Amygdala (tissue), 56 donors: ENCODE measurements at regions not wholly inside any gene's neighbourhood (a gene's known extent, or its start where the extent isn't known, plus 50 kb on each side); places are given as distances from the start of the nearest gene placed in this dataset.

Experiments
- DNase-seq, 56 donors: peaks; one replicate each; lab custom pipeline; 2025; lab: John Stamatoyannopoulos, UW

DNA sequence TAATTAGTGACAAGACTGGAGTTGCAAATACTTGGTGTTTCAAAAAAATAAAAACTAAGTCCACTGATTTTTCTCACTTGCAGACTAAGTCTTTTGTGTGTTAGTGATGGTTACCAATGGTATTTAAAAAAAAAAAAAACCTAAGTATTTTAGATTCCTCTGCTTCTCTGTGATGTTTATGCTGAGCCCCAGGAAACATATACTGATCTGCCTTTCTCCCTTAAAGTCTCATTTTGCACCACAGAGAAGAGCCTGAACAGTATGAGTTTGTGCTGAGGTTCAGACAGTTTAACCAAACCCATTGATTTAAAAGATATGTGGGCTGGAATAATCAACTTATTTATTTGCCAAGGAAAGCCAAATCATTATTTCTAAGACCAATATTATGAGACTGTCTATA lies 1305.0 kb downstream of the PCDH18 start:
- no peak for DNase-seq

- DNase-seq, result no peak
Measured at GRCh38 chr4:136219592-136220125, 1312.6 kb downstream of the PCDH18 start.

- no peak for DNase-seq
Measured at GRCh38 chr4:136203199-136203598, 1329.1 kb downstream of the PCDH18 start.

- DNase-seq, result no peak
Measured at GRCh38 chr4:136198358-136198757, 1333.9 kb downstream of the PCDH18 start.

DNA sequence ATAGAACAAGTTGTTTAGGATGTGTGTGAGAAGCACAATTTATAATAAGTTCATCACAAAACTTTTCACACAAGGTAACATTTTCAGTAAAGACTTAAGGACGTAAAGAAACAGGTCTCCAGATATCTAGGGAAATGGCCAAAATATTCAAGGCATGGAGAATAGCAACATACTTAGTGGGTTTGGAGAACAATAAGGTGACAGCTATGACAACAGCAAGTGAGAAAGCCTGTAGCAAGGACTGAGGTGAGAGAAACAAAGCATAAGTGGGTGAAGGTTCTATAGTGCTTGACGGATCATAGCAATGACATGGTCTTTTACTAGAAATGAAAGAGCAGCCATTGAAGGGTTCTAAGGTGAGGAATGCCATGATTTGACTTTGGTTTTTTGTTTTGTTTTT lies 1337.3 kb downstream of the PCDH18 start:
- DNase-seq, result no peak

DNA sequence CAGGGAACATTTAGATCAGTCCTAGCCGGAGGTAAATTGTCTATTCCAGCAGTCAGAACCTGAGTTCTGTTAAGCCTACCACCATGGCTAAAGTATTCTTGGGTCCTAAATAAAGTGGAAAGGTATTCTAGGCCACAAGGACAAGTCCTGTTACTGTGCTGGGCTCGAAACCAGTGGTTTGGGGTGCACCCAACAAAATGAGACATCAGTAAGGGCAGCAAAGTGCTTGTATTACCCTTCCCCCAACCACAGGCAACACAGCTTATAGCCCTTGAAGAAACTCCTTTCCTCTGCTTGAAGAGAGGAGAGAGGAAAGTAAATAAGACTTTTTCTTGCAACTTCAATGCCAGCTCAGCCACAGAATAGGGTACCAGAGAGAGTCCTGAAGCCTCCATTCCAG lies 1345.6 kb downstream of the PCDH18 start:
- DNase-seq, result no peak

DNA sequence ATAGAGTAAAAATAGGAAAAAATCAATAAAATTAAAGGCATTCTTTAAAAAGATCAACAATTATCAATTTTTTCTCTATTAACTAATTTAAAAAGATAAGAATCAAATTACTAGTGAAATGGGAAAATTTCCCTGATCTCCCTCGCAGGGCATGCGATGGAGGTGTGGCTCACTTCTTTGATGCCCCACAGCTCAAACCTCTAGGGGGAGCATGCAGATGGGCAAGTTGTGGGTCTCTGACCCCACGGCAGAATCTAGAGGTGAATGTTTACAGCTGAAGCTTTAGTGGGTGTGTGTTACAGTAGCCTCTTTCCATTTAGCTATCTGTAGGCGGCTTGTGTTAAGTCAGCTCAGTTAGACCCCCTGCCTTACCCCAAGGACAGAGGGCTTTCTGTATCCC lies 1348.8 kb downstream of the PCDH18 start:
- DNase-seq, result no peak

DNA sequence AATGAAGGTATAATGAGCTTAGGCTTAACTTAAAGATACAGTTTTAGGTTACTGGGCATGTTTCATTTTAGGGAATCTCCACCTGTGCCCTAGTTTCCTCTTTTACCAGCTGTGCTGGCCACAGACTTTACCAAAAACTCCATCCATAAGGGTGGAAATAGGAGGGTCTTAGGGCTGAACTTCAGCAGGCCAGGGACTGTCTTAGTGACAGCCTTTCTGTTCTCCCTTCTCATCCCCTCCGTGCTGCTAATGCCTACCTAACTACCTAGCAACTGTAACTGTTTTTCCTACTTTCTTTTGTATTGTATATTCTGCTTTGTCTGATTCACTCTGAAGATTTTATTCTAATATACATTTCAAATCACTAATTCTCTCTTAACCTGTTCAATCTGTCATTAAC lies 1375.3 kb downstream of the PCDH18 start:
- DNase-seq, result no peak

GRCh38 chr4:136150046-136150445 lies 1382.2 kb downstream of the PCDH18 start:
- DNase-seq, result no peak

- DNase-seq, result no peak
Measured at GRCh38 chr4:136136601-136137000, 1395.7 kb downstream of the PCDH18 start.

DNA sequence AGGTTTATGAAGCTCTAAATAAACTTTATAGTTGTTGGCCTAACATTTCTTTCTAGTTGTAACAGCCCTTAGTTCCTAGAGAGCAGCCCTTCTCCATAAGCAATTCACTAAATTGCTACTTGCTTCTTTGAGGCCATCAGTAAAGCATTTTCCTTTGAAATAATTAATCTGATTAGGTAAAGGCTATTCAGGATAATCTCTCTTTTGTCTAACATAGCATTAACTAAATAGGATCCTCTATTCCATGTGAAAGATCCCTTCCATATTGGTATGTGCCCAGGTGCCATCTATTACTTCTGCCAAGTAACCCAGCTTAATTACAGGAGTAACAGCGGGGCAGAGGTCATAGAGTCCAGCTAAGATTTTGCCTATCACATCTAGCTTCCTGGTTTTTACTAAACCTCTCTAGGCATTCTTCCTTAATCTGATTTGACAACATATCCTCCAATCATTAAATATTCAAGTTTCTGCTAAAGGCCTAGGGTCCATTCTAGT lies 1408.0 kb downstream of the PCDH18 start:
- DNase-seq, result no peak

- no peak for DNase-seq
Measured at GRCh38 chr4:136121426-136121825, 1410.9 kb downstream of the PCDH18 start.

- DNase-seq, result no peak
Measured at GRCh38 chr4:136113921-136114320, 1418.4 kb downstream of the PCDH18 start.

DNA sequence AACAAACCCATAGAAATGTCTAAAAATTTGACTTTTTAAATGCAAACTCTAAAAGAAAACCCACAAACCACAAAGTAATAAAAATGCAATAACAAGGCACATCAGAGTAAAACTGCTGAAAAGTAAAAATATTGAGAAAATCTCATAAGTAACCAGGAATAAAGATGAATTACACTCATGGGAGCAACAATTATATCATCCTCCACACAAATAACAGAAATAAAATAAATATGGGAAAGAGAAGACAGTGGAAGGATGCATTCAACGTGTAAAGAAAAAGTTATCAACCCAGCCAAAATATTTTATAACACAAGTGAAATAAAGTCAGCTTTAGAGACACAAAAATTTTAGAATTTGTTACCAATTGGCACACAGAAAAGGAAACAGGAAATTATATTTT lies 1420.2 kb downstream of the PCDH18 start:
- DNase-seq, result no peak

DNA sequence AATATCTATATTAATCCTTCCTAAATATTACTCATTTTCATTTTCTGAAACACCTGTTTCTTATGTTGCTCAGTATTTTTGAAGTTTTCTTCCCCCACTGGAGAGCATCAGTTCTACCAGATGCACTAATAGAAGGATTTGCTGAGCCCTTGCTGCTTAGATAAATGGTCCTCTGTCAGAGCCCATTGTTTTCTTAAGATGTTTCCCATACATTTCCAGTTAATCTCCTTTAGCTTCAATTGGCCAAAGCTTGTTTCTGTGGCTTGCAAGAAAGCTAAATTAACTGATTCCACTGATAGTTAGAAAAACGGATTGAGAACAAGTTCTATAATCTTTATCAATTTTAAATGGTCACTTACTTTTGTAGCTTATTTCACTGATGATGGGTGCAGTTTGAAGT lies 1425.5 kb downstream of the PCDH18 start:
- DNase-seq, result no peak

- no peak for DNase-seq
Measured at GRCh38 chr4:136103616-136104015, 1428.7 kb downstream of the PCDH18 start.

- DNase-seq, result no peak
Measured at GRCh38 chr4:136097676-136098075, 1434.6 kb downstream of the PCDH18 start.

DNA sequence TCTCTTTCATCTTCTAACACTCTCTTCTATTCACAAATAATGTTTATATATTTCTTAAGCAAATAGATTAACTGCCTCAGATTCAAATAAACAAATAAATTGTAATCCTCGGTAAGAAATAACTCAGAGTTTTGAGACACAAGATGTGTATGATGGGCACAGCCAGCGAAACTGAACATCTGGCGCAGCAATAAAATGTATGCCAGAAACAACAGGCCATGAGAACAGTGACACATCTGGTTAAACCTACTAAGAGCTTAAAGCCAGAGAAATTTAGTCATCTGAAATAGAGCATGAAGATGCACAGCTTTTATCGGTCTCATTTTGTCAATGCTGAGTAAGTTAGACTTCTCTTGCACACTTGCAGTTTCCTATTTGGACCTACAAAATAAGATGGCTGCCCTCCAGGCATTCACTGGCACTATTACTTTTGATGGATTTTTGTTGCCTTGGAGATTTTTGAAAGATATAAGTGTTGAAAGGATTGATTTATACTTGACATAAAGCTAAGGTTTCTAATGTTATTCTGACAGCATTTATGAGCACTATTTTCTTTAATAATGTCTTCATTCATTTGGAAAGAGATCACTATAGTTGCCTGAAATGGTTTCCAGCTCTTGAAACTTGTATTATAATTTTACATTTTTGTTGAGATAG lies 1444.0 kb downstream of the PCDH18 start:
- no peak for DNase-seq

GRCh38 chr4:136078976-136079375 lies 1453.3 kb downstream of the PCDH18 start:
- DNase-seq, result no peak

GRCh38 chr4:136056748-136057147 lies 1475.5 kb downstream of the PCDH18 start:
- no peak for DNase-seq

GRCh38 chr4:136055360-136055759 lies 1476.9 kb downstream of the PCDH18 start:
- DNase-seq, result no peak

- no peak for DNase-seq
Measured at GRCh38 chr4:136036744-136037143, 1495.5 kb downstream of the PCDH18 start.

GRCh38 chr4:136032391-136032790 lies 1499.9 kb downstream of the PCDH18 start:
- DNase-seq, result no peak
